ENCODE measurements at regions not wholly inside any gene's neighbourhood (a gene's known extent, or its start where the extent isn't known, plus 50 kb on each side); places are given as distances from the start of the nearest gene placed in this dataset.

GRCh38 chr13:24052547-24053518, 107.7 kb upstream of the SPATA13 start:
- no peak for TF ChIP-seq CTCF (IDR thresholded peaks at IDR 0.05)
- TF ChIP-seq EP300 (IDR thresholded peaks at IDR 0.05), result no peak

Data from ovary (tissue), 3 donors.